SK-N-SH (cell line): ENCODE measurements at regions not wholly inside any gene's neighbourhood (a gene's known extent, or its start where the extent isn't known, plus 50 kb on each side); places are given as distances from the start of the nearest gene placed in this dataset.

Experiments
- CTCF ChIA-PET: fragments of 300-600, 350-600 bp; formaldehyde crosslinking; extraction: SDS; loops from one replicate; lab custom pipeline; 2021; lab: Yijun Ruan, JAX
- POLR2A ChIA-PET: fragments of 350-600 bp; sonication (Branson Sonifier 250); formaldehyde crosslinking; extraction: SDS; loops from one replicate; lab custom pipeline; 2020; ENCODE audit warnings: antibody characterized with exemption, inconsistent platforms; lab: Yijun Ruan, JAX
- DNase-seq: peaks from one replicate; pipeline ENCODE4 v3.0.0; 2012
- H2AFZ ChIP-seq: fragments of 200-600 bp; sonication (generic); 2 replicates; pipeline ENCODE4 v1.8.1; 2016; ENCODE audit warnings: antibody characterized with exemption, mild to moderate bottlenecking, low read depth
- H3F3A ChIP-seq: fragments of 200-600 bp; sonication (generic); replicated peaks from 2 replicates; pipeline ENCODE3; 2016; ENCODE audit warnings: antibody characterized with exemption, mild to moderate bottlenecking; ENCODE audit not compliant: insufficient read depth
- H3K27ac ChIP-seq, 2 experiments: fragments of 200-500 bp in 1 of 2; fragments of 200-600 bp in 1 of 2; sonication (Bioruptor generic) in 1 of 2; sonication (generic), shearing (Covaris generic) in 1 of 2; 2 replicates each; pipeline versions ENCODE4 v1.5.1 to v1.6.1; 2014 to 2016; ENCODE audit warnings: low read depth in 2 of 2, inconsistent platforms in 1 of 2, low read length in 1 of 2, mild to moderate bottlenecking in 1 of 2, mixed read lengths in 1 of 2
- H3K27me3 ChIP-seq: fragments of 200-600 bp; sonication (generic), shearing (Covaris generic); 2 replicates; pipeline ENCODE4 v1.6.1; 2016; ENCODE audit warnings: mixed run types; ENCODE audit not compliant: insufficient read depth
- H3K36me3 ChIP-seq, 2 experiments: fragments of 200-500 bp in 1 of 2; fragments of 200-600 bp in 1 of 2; sonication (Bioruptor generic) in 1 of 2; sonication (generic) in 1 of 2; replicated peaks in 1 of 2; 2 replicates each; pipeline versions ENCODE3 to v1.5.1; 2014 to 2016; ENCODE audit warnings: low read length in 1 of 2, mild to moderate bottlenecking in 1 of 2; ENCODE audit not compliant: insufficient read depth in 2 of 2, control insufficient read depth in 1 of 2
- H3K4me1 ChIP-seq, 2 experiments: fragments of 200-500 bp in 1 of 2; fragments of 200-600 bp in 1 of 2; sonication (Bioruptor generic) in 1 of 2; sonication (generic), shearing (Covaris generic) in 1 of 2; 2 replicates each; pipeline versions ENCODE4 v1.5.1 to v1.6.1; 2014 to 2016; ENCODE audit warnings: low read depth in 1 of 2, low read length in 1 of 2, mixed run types in 1 of 2; ENCODE audit not compliant: insufficient read depth in 2 of 2, control insufficient read depth in 1 of 2
- H3K4me2 ChIP-seq: fragments of 200-600 bp; sonication (generic), shearing (Covaris generic); 2 replicates; pipeline ENCODE4 v1.6.1; 2017; ENCODE audit warnings: mixed run types
- H3K4me3 ChIP-seq, 2 experiments: fragments of 200-500 bp in 1 of 2; fragments of 200-600 bp in 1 of 2; sonication (Bioruptor generic) in 1 of 2; sonication (generic), shearing (Covaris generic) in 1 of 2; 2 replicates each; pipeline versions ENCODE4 v1.5.1 to v1.8.1; 2014 to 2016; ENCODE audit warnings: low read depth in 2 of 2, inconsistent platforms in 1 of 2, low read length in 1 of 2, mild to moderate bottlenecking in 1 of 2, mixed read lengths in 1 of 2, moderate library complexity in 1 of 2
- H3K79me2 ChIP-seq: fragments of 200-600 bp; sonication (generic); 2 replicates; pipeline ENCODE4 v1.8.1; 2017; ENCODE audit warnings: mild to moderate bottlenecking; ENCODE audit not compliant: insufficient read depth
- H3K9ac ChIP-seq: fragments of 200-600 bp; sonication (generic); 2 replicates; pipeline ENCODE4 v1.6.1; 2017; ENCODE audit warnings: mixed run types
- H3K9me2 ChIP-seq: fragments of 200-600 bp; sonication (generic); 2 replicates; pipeline ENCODE4 v1.6.1; 2017; ENCODE audit warnings: mixed run types
- H3K9me3 ChIP-seq: fragments of 200-600 bp; sonication (generic); 2 replicates; pipeline ENCODE4 v1.6.1; 2017; ENCODE audit warnings: mixed run types, mild to moderate bottlenecking, moderate library complexity
- H4K20me1 ChIP-seq: fragments of 200-600 bp; sonication (generic); 2 replicates; pipeline ENCODE4 v1.6.1; 2017; ENCODE audit warnings: mild to moderate bottlenecking, mixed run types; ENCODE audit not compliant: insufficient read depth
- ELF1 ChIP-seq: IDR thresholded peaks from 2 replicates; pipeline ENCODE4 v1.4.0; 2012
- FOXJ3 ChIP-seq: sonication (generic); formaldehyde crosslinking; IDR thresholded peaks from 2 replicates; pipeline ENCODE4 v1.5.1; 2020; ENCODE audit warnings: mild to moderate bottlenecking, missing genetic modification reagents
- IRF3 ChIP-seq: fragments of 150-350 bp; IDR thresholded peaks from 2 replicates; pipeline ENCODE4 v1.6.1; 2016; ENCODE audit warnings: mild to moderate bottlenecking, low read depth, low read length
- MAX ChIP-seq: IDR thresholded peaks from 2 replicates; pipeline ENCODE4 v1.4.0; 2012; ENCODE audit warnings: low read depth
- MXI1 ChIP-seq: IDR thresholded peaks from 2 replicates; pipeline ENCODE4 v1.6.1; 2012; ENCODE audit warnings: mild to moderate bottlenecking, low read depth, low read length, improper control_type of control experiment
- NRF1 ChIP-seq: IDR thresholded peaks from 2 replicates; pipeline ENCODE4 v1.6.1; 2012; ENCODE audit warnings: low read depth, mild to moderate bottlenecking, low read length
- RCOR1 ChIP-seq: fragments of 150-350 bp; IDR thresholded peaks from 2 replicates; pipeline ENCODE4 v1.6.1; 2017; ENCODE audit warnings: antibody characterized with exemption, low read length
- REST ChIP-seq: IDR thresholded peaks from 2 replicates; pipeline ENCODE4 v1.6.1; 2012; ENCODE audit warnings: mild to moderate bottlenecking, low read depth, low read length, moderate library complexity
- SIN3A ChIP-seq: IDR thresholded peaks from 2 replicates; pipeline ENCODE4 v1.6.1; 2012; ENCODE audit warnings: low read depth, mild to moderate bottlenecking, low read length, moderate library complexity, borderline replicate concordance
- USF1 ChIP-seq: IDR thresholded peaks from 2 replicates; pipeline ENCODE4 v1.4.0; 2012; ENCODE audit warnings: low read depth, borderline replicate concordance
- ZBTB33 ChIP-seq: IDR thresholded peaks from 2 replicates; pipeline ENCODE4 v1.4.0; 2012; ENCODE audit warnings: low read depth, borderline replicate concordance
- WGBS: methylation state at CpG from one replicate; pipeline ENCODE4 v1.1.6; 2017; ENCODE audit warnings: low lambda C conversion rate; 5-methylcytosine and 5-hydroxymethylcytosine counted together

GRCh38 chr2:187155476-187155875, 292.6 kb downstream of the CALCRL start:
- DNase-seq: no peak
- no peak overlapping the region for H3K27ac ChIP-seq
- H3K9me3 ChIP-seq: peaks cover 10% of the 10 kb centered on the region; the same call in 1 of the 2 replicates
- no peaks in the 10 kb centered on the region for H3K9me2 ChIP-seq
- H3F3A ChIP-seq: no peaks in the 10 kb centered on the region
- WGBS: 18% methylated on average over 1 of the region's 1 CpG
- H3K4me3 ChIP-seq: no peak overlapping the region
- no peak overlapping the region for H3K4me2 ChIP-seq
- no peaks in the 10 kb centered on the region for H4K20me1 ChIP-seq
- no peak overlapping the region for H3K9ac ChIP-seq
- ChIA-PET POLR2A (no interaction called here), CTCF (interaction anchor here (1.0 kb wide), 1 partner anchor 12 kb away, joined by 5 read pairs; no protein-coding TSS in a partner anchor)
- TF ChIP-seq ZBTB33 (no peak), NRF1 (no peak), MAX (no peak), ELF1 (no peak), FOXJ3 (CRISPR knock-in tag) (no peak), RCOR1 (no peak), SIN3A (no peak), MXI1 (no peak), IRF3 (no peak), USF1 (no peak), REST (no peak)
- H3K4me1 ChIP-seq: no peaks in the 10 kb centered on the region
- H3K79me2 ChIP-seq: no peaks in the 10 kb centered on the region
- no peaks in the 10 kb centered on the region for H3K36me3 ChIP-seq
- H2AFZ ChIP-seq: no peak overlapping the region
- H3K27me3 ChIP-seq: no peaks in the 10 kb centered on the region
